HUES6 (cell line): ENCODE measurements at regions not wholly inside any gene's neighbourhood (a gene's known extent, or its start where the extent isn't known, plus 50 kb on each side); places are given as distances from the start of the nearest gene placed in this dataset.
"Not testable (repeated sequence)": the region's sequence is repeated elsewhere in the genome, so short reads cannot be mapped to it uniquely, and the experiment has no call there.

Experiments
- H3K27ac ChIP-seq: 2 replicates; pipeline ENCODE4 v1.7.0; 2013; ENCODE audit warnings: low read depth, mild to moderate bottlenecking, low read length, inconsistent platforms
- H3K27me3 ChIP-seq: 2 replicates; pipeline ENCODE4 v1.6.1; 2013; ENCODE audit warnings: low read length; ENCODE audit not compliant: control insufficient read depth, insufficient read depth
- H3K36me3 ChIP-seq: 2 replicates; pipeline ENCODE4 v1.6.1; 2013; ENCODE audit warnings: low read length; ENCODE audit not compliant: control insufficient read depth, insufficient read depth
- H3K4me1 ChIP-seq: 2 replicates; pipeline ENCODE4 v1.6.1; 2013; ENCODE audit warnings: low read length; ENCODE audit not compliant: control insufficient read depth, insufficient read depth
- H3K4me3 ChIP-seq: 2 replicates; pipeline ENCODE4 v1.5.1; 2013; ENCODE audit warnings: low read depth, low read length
- H3K9ac ChIP-seq: one replicate; pipeline ENCODE4 v1.6.1; 2013; ENCODE audit warnings: mild to moderate bottlenecking, low read length
- H3K9me3 ChIP-seq: 2 replicates; pipeline ENCODE4 v1.6.1; 2013; ENCODE audit warnings: low read depth, low read length; ENCODE audit not compliant: control insufficient read depth, insufficient read depth

DNA sequence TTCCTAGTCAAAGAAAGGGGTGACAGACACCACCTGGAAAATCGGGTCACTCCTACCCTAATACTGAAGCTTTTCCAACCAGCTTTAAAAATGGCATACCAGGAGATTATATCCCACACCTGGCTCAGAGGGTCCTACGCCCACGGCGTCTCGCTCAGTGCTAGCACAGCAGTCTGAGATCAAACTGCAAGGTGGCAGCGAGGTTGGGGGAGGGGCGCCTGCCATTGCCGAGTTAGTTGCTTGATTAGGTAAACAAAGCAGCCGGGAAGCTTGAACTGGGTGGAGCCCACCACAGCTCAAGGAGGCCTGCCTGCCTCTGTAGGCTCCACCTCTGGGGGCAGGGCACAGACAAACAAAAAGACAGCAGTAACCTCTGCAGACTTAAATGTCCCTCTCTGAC lies 127.1 kb downstream of the NXPE2 start:
- not testable (repeated sequence) for H3K36me3 ChIP-seq, H3K4me1 ChIP-seq, H3K4me3 ChIP-seq, H3K27me3 ChIP-seq, H3K27ac ChIP-seq, H3K9ac ChIP-seq
- peaks cover 12% of the 10 kb centered on the region for H3K9me3 ChIP-seq

- no peaks in the 10 kb centered on the region for H3K36me3 ChIP-seq
- H3K27ac ChIP-seq = no peak overlapping the region
- H3K27me3 ChIP-seq = no peaks in the 10 kb centered on the region
- no peak overlapping the region for H3K4me3 ChIP-seq
- no peak overlapping the region for H3K9ac ChIP-seq
- no peaks in the 10 kb centered on the region for H3K9me3 ChIP-seq
- no peaks in the 10 kb centered on the region for H3K4me1 ChIP-seq
Measured at GRCh38 chr11:114811971-114812370, 133.6 kb downstream of the NXPE2 start.

DNA sequence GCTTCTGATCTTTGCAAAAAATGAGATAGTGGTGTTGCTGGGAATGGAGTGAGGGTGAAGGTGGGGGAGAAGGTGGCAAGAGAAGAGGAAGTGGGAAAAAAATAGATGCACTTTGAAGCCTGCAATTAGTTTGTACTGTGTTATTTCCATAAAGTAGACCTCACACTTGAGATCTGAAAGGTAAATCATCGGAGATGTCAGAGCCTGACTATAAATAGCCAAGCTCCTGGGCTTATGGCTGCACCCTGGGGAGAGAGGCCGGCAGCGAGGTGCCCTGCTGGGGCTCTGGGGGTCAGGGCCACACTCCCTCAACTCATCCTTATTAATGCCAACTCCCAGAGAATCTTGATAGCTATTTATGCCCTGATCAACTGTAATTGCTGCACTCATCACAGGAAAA lies 134.4 kb downstream of the NXPE2 start:
- H3K9ac ChIP-seq = no peak overlapping the region
- no peak overlapping the region for H3K27ac ChIP-seq
- H3K27me3 ChIP-seq = no peaks in the 10 kb centered on the region; the same call in 1 of the 2 replicates
- H3K4me3 ChIP-seq = no peak overlapping the region
- peaks cover 4% of the 10 kb centered on the region; the same call in 1 of the 2 replicates for H3K4me1 ChIP-seq
- no peaks in the 10 kb centered on the region for H3K36me3 ChIP-seq
- no peaks in the 10 kb centered on the region for H3K9me3 ChIP-seq

DNA sequence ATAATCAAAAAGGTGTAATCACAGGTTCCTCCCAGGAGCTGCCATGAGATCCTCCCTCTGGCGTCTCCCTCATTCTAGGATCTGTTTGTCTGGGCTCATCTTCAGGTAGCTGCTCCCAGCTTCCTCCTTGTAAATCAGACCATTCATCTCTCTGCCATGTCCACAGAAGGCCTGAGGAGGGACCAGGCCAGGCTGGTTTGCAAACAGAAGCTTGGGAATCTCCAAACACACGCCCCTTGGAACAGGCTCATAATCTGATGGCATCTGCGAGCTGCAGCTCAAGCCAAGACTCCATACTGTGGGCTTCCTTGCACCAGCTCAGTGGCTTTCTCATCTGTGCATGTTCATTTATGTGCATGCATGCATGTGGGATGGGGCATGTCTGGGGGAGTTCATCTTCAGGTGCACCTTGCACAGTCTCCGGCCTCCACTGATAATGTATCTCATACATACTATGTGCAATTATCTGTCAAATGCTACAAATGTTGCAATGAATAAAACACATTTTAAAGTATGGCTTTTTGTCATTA lies 134.9 kb downstream of the NXPE2 start:
- H3K4me1 ChIP-seq = peaks cover 7% of the 10 kb centered on the region; the same call in 1 of the 2 replicates
- no peaks in the 10 kb centered on the region for H3K36me3 ChIP-seq
- peaks cover 4% of the 10 kb centered on the region; the same call in 1 of the 2 replicates for H3K27me3 ChIP-seq
- H3K27ac ChIP-seq = no peak overlapping the region
- no peaks in the 10 kb centered on the region for H3K9me3 ChIP-seq
- no peak overlapping the region for H3K4me3 ChIP-seq
- no peak overlapping the region for H3K9ac ChIP-seq

GRCh38 chr11:114815176-114815575 lies 136.8 kb downstream of the NXPE2 start:
- H3K9ac ChIP-seq = no peak overlapping the region
- no peaks in the 10 kb centered on the region for H3K36me3 ChIP-seq
- H3K9me3 ChIP-seq = no peaks in the 10 kb centered on the region
- H3K27me3 ChIP-seq = peaks cover 12% of the 10 kb centered on the region; the same call in 1 of the 2 replicates
- H3K4me3 ChIP-seq = no peak overlapping the region
- peaks cover 7% of the 10 kb centered on the region; the same call in 1 of the 2 replicates for H3K4me1 ChIP-seq
- H3K27ac ChIP-seq = no peak overlapping the region

DNA sequence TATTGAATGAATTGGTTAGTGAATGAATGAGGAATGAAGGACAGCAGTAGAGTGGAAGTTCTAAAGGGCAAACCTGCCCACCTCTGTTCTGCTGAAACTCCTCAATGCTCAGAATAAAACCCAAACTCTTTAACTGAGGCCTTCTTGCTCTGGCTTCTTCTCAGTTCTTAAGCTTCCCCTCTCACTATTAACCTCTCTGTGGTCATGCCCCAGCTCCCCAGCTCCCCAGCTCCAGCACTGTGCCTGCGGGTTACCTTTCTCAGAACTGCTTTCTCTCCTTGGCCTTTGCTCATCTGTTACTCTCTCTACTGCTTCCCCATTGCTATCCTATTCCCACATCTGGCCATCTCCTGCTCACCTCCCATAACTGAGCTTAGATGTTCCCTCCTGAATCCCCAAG lies 137.4 kb downstream of the NXPE2 start:
- H3K27me3 ChIP-seq = peaks cover 12% of the 10 kb centered on the region; the same call in 1 of the 2 replicates

DNA sequence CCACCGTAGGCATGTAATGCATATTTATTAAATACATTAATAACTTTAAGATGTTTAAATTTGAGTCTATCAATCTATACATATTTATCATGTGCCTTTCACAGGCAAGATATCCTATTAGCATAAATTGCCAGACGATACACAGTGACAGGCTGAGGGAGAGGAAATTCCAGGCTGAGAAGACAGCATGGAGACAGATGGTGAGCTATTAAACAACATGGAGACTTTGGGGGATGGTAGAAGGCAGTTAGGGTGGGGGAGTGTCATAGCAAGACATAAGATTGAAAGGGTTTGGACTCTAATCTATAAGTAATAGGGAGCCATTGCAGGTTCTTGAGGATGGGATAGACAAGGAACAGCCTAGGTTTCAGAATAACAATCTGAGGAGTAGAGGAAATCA lies 138.5 kb downstream of the NXPE2 start:
- no peaks in the 10 kb centered on the region for H3K36me3 ChIP-seq
- peaks cover 10% of the 10 kb centered on the region for H3K4me1 ChIP-seq
- no peak overlapping the region for H3K9ac ChIP-seq
- no peaks in the 10 kb centered on the region for H3K9me3 ChIP-seq
- no peak overlapping the region for H3K27ac ChIP-seq
- peaks cover 12% of the 10 kb centered on the region; the same call in 1 of the 2 replicates for H3K27me3 ChIP-seq
- no peak overlapping the region for H3K4me3 ChIP-seq

More for the DNA sequence above, 137.4 kb downstream of the NXPE2 start:
- Histone ChIP-seq H3K27ac (no peak overlapping the region), H3K36me3 (no peaks in the 10 kb centered on the region), H3K9me3 (no peaks in the 10 kb centered on the region), H3K4me1 (peaks cover 7% of the 10 kb centered on the region), H3K4me3 (no peak overlapping the region), H3K9ac (no peak overlapping the region)

- Histone ChIP-seq H3K27ac (no peak overlapping the region), H3K9me3 (no peaks in the 10 kb centered on the region), H3K27me3 (peaks cover 12% of the 10 kb centered on the region), H3K4me3 (no peak overlapping the region), H3K36me3 (no peaks in the 10 kb centered on the region), H3K4me1 (peaks cover 10% of the 10 kb centered on the region), H3K9ac (no peak overlapping the region)
Measured at GRCh38 chr11:114818382-114818781, 140.1 kb downstream of the NXPE2 start.

DNA sequence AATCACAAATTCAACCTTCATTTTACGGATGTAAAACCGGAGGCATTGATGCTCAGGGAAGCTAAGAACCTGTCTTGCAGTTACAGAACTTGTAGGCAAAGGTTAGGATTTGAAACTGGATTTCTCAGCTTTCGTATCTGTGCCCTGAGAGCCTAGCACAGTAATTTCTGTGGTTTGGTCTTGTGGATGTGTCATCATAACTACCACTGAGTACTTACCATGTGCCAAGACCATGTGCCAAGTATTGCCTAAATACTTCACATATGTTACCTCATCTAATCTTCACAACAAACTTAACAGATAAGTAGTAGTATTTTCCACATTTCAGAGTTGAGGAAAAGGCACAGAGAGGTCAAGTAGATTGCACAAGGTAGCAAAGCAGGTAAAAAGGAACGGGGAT lies 140.7 kb downstream of the NXPE2 start:
- 0 out of 2 replicates have a peak, but pooled peaks cover 5% of the 10 kb centered on the region for H3K9me3 ChIP-seq
- no peak overlapping the region for H3K4me3 ChIP-seq
- peaks cover 12% of the 10 kb centered on the region for H3K27me3 ChIP-seq
- no peaks in the 10 kb centered on the region for H3K36me3 ChIP-seq
- H3K9ac ChIP-seq = no peak overlapping the region
- H3K27ac ChIP-seq = no peak overlapping the region
- peaks cover 10% of the 10 kb centered on the region for H3K4me1 ChIP-seq

GRCh38 chr11:114820621-114821020 lies 142.3 kb downstream of the NXPE2 start:
- Histone ChIP-seq H3K27me3 (peaks cover 12% of the 10 kb centered on the region), H3K36me3 (no peaks in the 10 kb centered on the region), H3K4me1 (peaks cover 10% of the 10 kb centered on the region), H3K9ac (no peak overlapping the region), H3K4me3 (no peak overlapping the region), H3K9me3 (0 out of 2 replicates have a peak, but pooled peaks cover 9% of the 10 kb centered on the region), H3K27ac (no peak overlapping the region)

- H3K4me3 ChIP-seq = no peak overlapping the region
- peaks cover 10% of the 10 kb centered on the region for H3K4me1 ChIP-seq
- no peak overlapping the region for H3K27ac ChIP-seq
- H3K36me3 ChIP-seq = no peaks in the 10 kb centered on the region
- peaks cover 12% of the 10 kb centered on the region for H3K27me3 ChIP-seq
- H3K9me3 ChIP-seq = 0 out of 2 replicates have a peak, but pooled peaks cover 9% of the 10 kb centered on the region
- H3K9ac ChIP-seq = no peak overlapping the region
Measured at GRCh38 chr11:114821621-114822412, 143.5 kb downstream of the NXPE2 start.
